Keratinocyte (primary cell): ENCODE measurements at regions not wholly inside any gene's neighbourhood (a gene's known extent, or its start where the extent isn't known, plus 50 kb on each side); places are given as distances from the start of the nearest gene placed in this dataset.

ENCODE experiments used
- DNase-seq: peaks from one replicate; pipeline ENCODE4 v3.0.0-alpha.2; 2011; ENCODE audit warnings: low read depth, missing footprints, low spot score
- FAIRE-seq: peaks from 2 replicates; lab custom pipeline; 2011; peaks lifted over from hg19 to GRCh38; lab: Jason Lieb, UNC
- H2AFZ ChIP-seq: 2 replicates; pipeline ENCODE4 v1.6.0; 2012; ENCODE audit warnings: low read length, control low read depth, inconsistent platforms; ENCODE audit not compliant: control insufficient read depth
- H3K27ac ChIP-seq: 2 replicates; pipeline ENCODE4 v1.5.1; 2011; ENCODE audit warnings: low read length; ENCODE audit not compliant: control insufficient read depth, insufficient read depth
- H3K27me3 ChIP-seq: 3 replicates; pipeline ENCODE4 v1.6.0; 2011; ENCODE audit warnings: low read length; ENCODE audit not compliant: control insufficient read depth, insufficient read depth; ENCODE audit errors: extremely low read depth
- H3K36me3 ChIP-seq, 2 experiments: 2 replicates in 1 of 2; 3 replicates in 1 of 2; pipeline ENCODE4 v1.5.1; 2011; ENCODE audit warnings: low read length in 2 of 2, mild to moderate bottlenecking in 1 of 2; ENCODE audit not compliant: control insufficient read depth in 2 of 2, insufficient read depth in 2 of 2; ENCODE audit errors: extremely low read depth in 1 of 2
- H3K4me1 ChIP-seq: 3 replicates; pipeline ENCODE4 v1.5.1; 2011; ENCODE audit warnings: low read length; ENCODE audit not compliant: control insufficient read depth, insufficient read depth; ENCODE audit errors: extremely low read depth
- H3K4me2 ChIP-seq: 3 replicates; pipeline ENCODE4 v1.6.0; 2011; ENCODE audit warnings: low read depth, low read length; ENCODE audit not compliant: control insufficient read depth, insufficient read depth; ENCODE audit errors: extremely low read depth
- H3K4me3 ChIP-seq, 3 experiments: fragments of 200-600 bp in 1 of 3; sonication (generic) in 1 of 3; 2 replicates in 2 of 3; 3 replicates in 1 of 3; pipeline ENCODE4 v1.5.1; 2011 to 2016; ENCODE audit warnings: low read length in 3 of 3, mild to moderate bottlenecking in 3 of 3, control low read depth in 2 of 3, inconsistent platforms in 1 of 3, low read depth in 1 of 3, mixed read lengths in 1 of 3, mixed run types in 1 of 3, moderate library complexity in 1 of 3; ENCODE audit not compliant: control insufficient read depth in 2 of 3, insufficient read depth in 2 of 3; ENCODE audit errors: extremely low read depth in 1 of 3
- H3K79me2 ChIP-seq: 2 replicates; pipeline ENCODE4 v1.6.0; 2012; ENCODE audit warnings: low read length; ENCODE audit not compliant: control insufficient read depth, insufficient read depth
- H3K9ac ChIP-seq: 3 replicates; pipeline ENCODE4 v1.6.0; 2011; ENCODE audit warnings: low read length; ENCODE audit not compliant: control insufficient read depth, insufficient read depth; ENCODE audit errors: extremely low read depth
- H3K9me1 ChIP-seq: 3 replicates; pipeline ENCODE4 v1.6.0; 2011; ENCODE audit warnings: low read length; ENCODE audit not compliant: control insufficient read depth, insufficient read depth; ENCODE audit errors: extremely low read depth
- H3K9me3 ChIP-seq: 2 replicates; pipeline ENCODE4 v1.5.1; 2012; ENCODE audit warnings: low read depth, low read length; ENCODE audit not compliant: control insufficient read depth
- H4K20me1 ChIP-seq: 3 replicates; pipeline ENCODE4 v1.6.0; 2011; ENCODE audit warnings: low read length; ENCODE audit not compliant: control insufficient read depth, insufficient read depth; ENCODE audit errors: extremely low read depth
- CTCF ChIP-seq, 3 experiments: IDR thresholded peaks in 1 of 3; conservative IDR thresholded peaks in 1 of 3; optimal IDR thresholded peaks in 1 of 3; 2 replicates in 2 of 3; 3 replicates in 1 of 3; pipeline versions ENCODE3 to v1.5.1; 2011; ENCODE audit warnings: low read length in 3 of 3, mild to moderate bottlenecking in 3 of 3, moderate library complexity in 2 of 3, control low read depth in 1 of 3, inconsistent platforms in 1 of 3; ENCODE audit not compliant: insufficient read depth in 2 of 3; ENCODE audit errors: extremely low read depth in 1 of 3
- EZH2 ChIP-seq: IDR thresholded peaks from one replicate; pipeline ENCODE4 v1.6.1; 2012; ENCODE audit warnings: inconsistent platforms, mild to moderate bottlenecking, low read length, moderate library complexity
- dilution Hi-C: fragments of 300-500 bp; cut with MboI; formaldehyde crosslinking; loops from one replicate; pipeline ENCODE4 v1.7.0; 2020; ENCODE audit warnings: low sequenced_read_pairs; ENCODE audit not compliant: extremely low pct_ligation_motif_present

GRCh38 chr4:133465022-133465421, 315.9 kb downstream of the PCDH10 start:
- no peak for TF ChIP-seq CTCF (optimal IDR thresholded peaks at IDR 0.05 in 1 of 3, IDR thresholded peaks at IDR 0.05 in 1 of 3, conservative IDR thresholded peaks at IDR 0.05 in 1 of 3; ENCODE audit: extremely low read depth in 1 of 3, insufficient read depth in 2 of 3, low read length in 3 of 3)
- no peak for TF ChIP-seq EZH2
- Histone ChIP-seq H4K20me1 (no peaks in the 10 kb centered on the region), H2AFZ (no peak overlapping the region), H3K79me2 (no peaks in the 10 kb centered on the region), H3K9me3 (no peaks in the 10 kb centered on the region), H3K4me1 (no peaks in the 10 kb centered on the region), H3K9me1 (no peaks in the 10 kb centered on the region), H3K27ac (no peak overlapping the region), H3K4me2 (no peak overlapping the region), H3K9ac (no peak overlapping the region), H3K36me3 (no peaks in the 10 kb centered on the region), H3K27me3 (no peaks in the 10 kb centered on the region), H3K4me3 (no peak overlapping the region)
- dilution Hi-C loops: no loop called here
- FAIRE-seq (no peak), DNase-seq (no peak)

GRCh38 chr4:133464311-133464710, 315.2 kb downstream of the PCDH10 start:
- Histone ChIP-seq H3K4me2 (no peak overlapping the region), H3K9ac (no peak overlapping the region), H3K4me1 (no peaks in the 10 kb centered on the region), H3K27ac (no peak overlapping the region), H2AFZ (no peak overlapping the region), H4K20me1 (no peaks in the 10 kb centered on the region), H3K27me3 (no peaks in the 10 kb centered on the region), H3K79me2 (no peaks in the 10 kb centered on the region), H3K36me3 (no peaks in the 10 kb centered on the region), H3K4me3 (no peak overlapping the region), H3K9me1 (no peaks in the 10 kb centered on the region), H3K9me3 (no peaks in the 10 kb centered on the region)
- FAIRE-seq (no peak), DNase-seq (no peak)
- dilution Hi-C loops: no loop called here
- no peak for TF ChIP-seq EZH2
- no peak for TF ChIP-seq CTCF (optimal IDR thresholded peaks at IDR 0.05 in 1 of 3, IDR thresholded peaks at IDR 0.05 in 1 of 3, conservative IDR thresholded peaks at IDR 0.05 in 1 of 3; ENCODE audit: extremely low read depth in 1 of 3, insufficient read depth in 2 of 3, low read length in 3 of 3)
